ENCODE measurements at regions not wholly inside any gene's neighbourhood (a gene's known extent, or its start where the extent isn't known, plus 50 kb on each side); places are given as distances from the start of the nearest gene placed in this dataset.

GRCh38 chr13:73275163-73275562 lies 216.4 kb downstream of the KLF5 start:
- H3K27ac Mint-ChIP-seq, result no peak overlapping the region
- H3K4me3 Mint-ChIP-seq, result no peak overlapping the region
- H3K27me3 Mint-ChIP-seq, result no peaks in the 10 kb centered on the region
- peaks cover 10% of the 10 kb centered on the region for H3K36me3 Mint-ChIP-seq (ENCODE audit: low read depth)
- peaks cover 35% of the 10 kb centered on the region for H3K4me1 Mint-ChIP-seq
- POLR2A ChIA-PET, result interaction anchor here (1.1 kb wide), 1 partner anchor 47 kb away, joined by 3 read pairs; no protein-coding TSS in a partner anchor
- CTCF ChIA-PET, result interaction anchor here (1.0 to 1.1 kb wide), 2 partner anchors 22 to 107 kb away, joined by 3 read pairs; no protein-coding TSS in a partner anchor
- no peak for DNase-seq
- H3K9me3 Mint-ChIP-seq, result peaks cover 18% of the 10 kb centered on the region

- Mint-ChIP-seq H3K27me3 (no peaks in the 10 kb centered on the region), H3K27ac (no peak overlapping the region), H3K4me1 (peaks cover 35% of the 10 kb centered on the region), H3K9me3 (peaks cover 25% of the 10 kb centered on the region), H3K36me3 (ENCODE audit: low read depth) (peaks cover 16% of the 10 kb centered on the region), H3K4me3 (no peak overlapping the region)
- no peak for DNase-seq
- CTCF ChIA-PET, result interaction anchor here (1.0 kb wide), 1 partner anchor 24 kb away, joined by 3 read pairs; no protein-coding TSS in a partner anchor
- POLR2A ChIA-PET, result no interaction called here
Observed at GRCh38 chr13:73274147-73274546, 215.3 kb downstream of the KLF5 start.

GRCh38 chr13:73273745-73274144 lies 214.9 kb downstream of the KLF5 start:
- H3K4me1 Mint-ChIP-seq, result peaks cover 35% of the 10 kb centered on the region
- peaks cover 24% of the 10 kb centered on the region for H3K9me3 Mint-ChIP-seq
- H3K27me3 Mint-ChIP-seq, result no peaks in the 10 kb centered on the region
- H3K4me3 Mint-ChIP-seq, result no peak overlapping the region
- no peak for DNase-seq
- H3K36me3 Mint-ChIP-seq (ENCODE audit: low read depth), result peaks cover 16% of the 10 kb centered on the region
- CTCF ChIA-PET, result no interaction called here
- no peak overlapping the region for H3K27ac Mint-ChIP-seq
- POLR2A ChIA-PET, result no interaction called here

GRCh38 chr13:73273276-73273675 lies 214.5 kb downstream of the KLF5 start:
- DNase-seq, result no peak
- Mint-ChIP-seq H3K4me3 (no peak overlapping the region), H3K27ac (no peak overlapping the region), H3K9me3 (peaks cover 21% of the 10 kb centered on the region), H3K4me1 (peaks cover 35% of the 10 kb centered on the region), H3K36me3 (ENCODE audit: low read depth) (peaks cover 16% of the 10 kb centered on the region), H3K27me3 (no peaks in the 10 kb centered on the region)
- CTCF ChIA-PET, result interaction anchor here (1.6 kb wide), 1 partner anchor 410 kb away, joined by 3 read pairs; no protein-coding TSS in a partner anchor
- POLR2A ChIA-PET, result no interaction called here

- CTCF ChIA-PET, result interaction anchor here (1.6 kb wide), 1 partner anchor 411 kb away, joined by 3 read pairs; no protein-coding TSS in a partner anchor
- POLR2A ChIA-PET, result no interaction called here
- H3K36me3 Mint-ChIP-seq (ENCODE audit: low read depth), result peaks cover 13% of the 10 kb centered on the region
- H3K27me3 Mint-ChIP-seq, result no peaks in the 10 kb centered on the region
- peaks cover 31% of the 10 kb centered on the region for H3K4me1 Mint-ChIP-seq
- no peak overlapping the region for H3K4me3 Mint-ChIP-seq
- H3K9me3 Mint-ChIP-seq, result peaks cover 18% of the 10 kb centered on the region
- H3K27ac Mint-ChIP-seq, result no peak overlapping the region
- no peak for DNase-seq
Observed at GRCh38 chr13:73272831-73273230, 214.0 kb downstream of the KLF5 start.

- DNase-seq, result no peak
- no peak overlapping the region for H3K4me3 Mint-ChIP-seq
- no peak overlapping the region for H3K27ac Mint-ChIP-seq
- H3K36me3 Mint-ChIP-seq (ENCODE audit: low read depth), result peaks cover 6% of the 10 kb centered on the region
- POLR2A ChIA-PET, result no interaction called here
- H3K27me3 Mint-ChIP-seq, result peaks cover 1% of the 10 kb centered on the region
- peaks cover 6% of the 10 kb centered on the region for H3K4me1 Mint-ChIP-seq
- CTCF ChIA-PET, result no interaction called here
- H3K9me3 Mint-ChIP-seq, result peaks cover 12% of the 10 kb centered on the region
Observed at GRCh38 chr13:73268306-73268705, 209.5 kb downstream of the KLF5 start.

GRCh38 chr13:73266640-73267180 lies 207.9 kb downstream of the KLF5 start:
- Mint-ChIP-seq H3K4me1 (no peaks in the 10 kb centered on the region), H3K36me3 (ENCODE audit: low read depth) (peaks cover 6% of the 10 kb centered on the region), H3K4me3 (no peak overlapping the region), H3K27ac (no peak overlapping the region), H3K27me3 (peaks cover 1% of the 10 kb centered on the region), H3K9me3 (peaks cover 12% of the 10 kb centered on the region)
- DNase-seq, result no peak
- ChIA-PET POLR2A (no interaction called here), CTCF (no interaction called here)

- no peaks in the 10 kb centered on the region for H3K36me3 Mint-ChIP-seq (ENCODE audit: low read depth)
- POLR2A ChIA-PET, result no interaction called here
- H3K9me3 Mint-ChIP-seq, result no peaks in the 10 kb centered on the region
- peaks cover 1% of the 10 kb centered on the region for H3K27me3 Mint-ChIP-seq
- no peak overlapping the region for H3K4me3 Mint-ChIP-seq
- H3K27ac Mint-ChIP-seq, result no peak overlapping the region
- CTCF ChIA-PET, result no interaction called here
- H3K4me1 Mint-ChIP-seq, result no peaks in the 10 kb centered on the region
- no peak for DNase-seq
Observed at GRCh38 chr13:73262862-73263627, 204.2 kb downstream of the KLF5 start.

GRCh38 chr13:73261739-73262216 lies 203.0 kb downstream of the KLF5 start:
- DNase-seq, result no peak
- H3K27ac Mint-ChIP-seq, result no peak overlapping the region
- ChIA-PET CTCF (no interaction called here), POLR2A (no interaction called here)
- H3K4me3 Mint-ChIP-seq, result no peak overlapping the region
- H3K9me3 Mint-ChIP-seq, result no peaks in the 10 kb centered on the region
- no peaks in the 10 kb centered on the region for H3K36me3 Mint-ChIP-seq (ENCODE audit: low read depth)
- H3K27me3 Mint-ChIP-seq, result peaks cover 3% of the 10 kb centered on the region
- no peaks in the 10 kb centered on the region for H3K4me1 Mint-ChIP-seq

GRCh38 chr13:73259061-73260017 lies 200.5 kb downstream of the KLF5 start:
- Mint-ChIP-seq H3K36me3 (ENCODE audit: low read depth) (no peaks in the 10 kb centered on the region), H3K9me3 (no peaks in the 10 kb centered on the region), H3K27me3 (peaks cover 1% of the 10 kb centered on the region), H3K4me1 (no peaks in the 10 kb centered on the region), H3K27ac (no peak overlapping the region), H3K4me3 (no peak overlapping the region)
- CTCF ChIA-PET, result no interaction called here
- POLR2A ChIA-PET, result no interaction called here
- DNase-seq, result no peak

GRCh38 chr13:73258406-73258805 lies 199.6 kb downstream of the KLF5 start:
- Mint-ChIP-seq H3K36me3 (ENCODE audit: low read depth) (no peaks in the 10 kb centered on the region), H3K27me3 (peaks cover 1% of the 10 kb centered on the region), H3K4me1 (no peaks in the 10 kb centered on the region), H3K4me3 (no peak overlapping the region), H3K27ac (no peak overlapping the region), H3K9me3 (no peaks in the 10 kb centered on the region)
- ChIA-PET POLR2A (no interaction called here), CTCF (no interaction called here)
- DNase-seq, result no peak

GRCh38 chr13:73254827-73255226 lies 196.0 kb downstream of the KLF5 start:
- H3K36me3 Mint-ChIP-seq (ENCODE audit: low read depth), result no peaks in the 10 kb centered on the region
- CTCF ChIA-PET, result no interaction called here
- H3K9me3 Mint-ChIP-seq, result no peaks in the 10 kb centered on the region
- no peak overlapping the region for H3K4me3 Mint-ChIP-seq
- H3K27me3 Mint-ChIP-seq, result peaks cover 1% of the 10 kb centered on the region
- no peaks in the 10 kb centered on the region for H3K4me1 Mint-ChIP-seq
- POLR2A ChIA-PET, result no interaction called here
- DNase-seq, result no peak
- no peak overlapping the region for H3K27ac Mint-ChIP-seq

- POLR2A ChIA-PET, result no interaction called here
- CTCF ChIA-PET, result no interaction called here
- DNase-seq, result no peak
- no peaks in the 10 kb centered on the region for H3K36me3 Mint-ChIP-seq (ENCODE audit: low read depth)
- no peak overlapping the region for H3K27ac Mint-ChIP-seq
- H3K9me3 Mint-ChIP-seq, result no peaks in the 10 kb centered on the region
- no peaks in the 10 kb centered on the region for H3K4me1 Mint-ChIP-seq
- no peaks in the 10 kb centered on the region for H3K27me3 Mint-ChIP-seq
- no peak overlapping the region for H3K4me3 Mint-ChIP-seq
Observed at GRCh38 chr13:73251626-73252265, 192.9 kb downstream of the KLF5 start.
